Neural crest cell (in vitro differentiated cells): ENCODE measurements at regions not wholly inside any gene's neighbourhood (a gene's known extent, or its start where the extent isn't known, plus 50 kb on each side); places are given as distances from the start of the nearest gene placed in this dataset.

Experiments used
- DNase-seq: peaks from one replicate; pipeline ENCODE4 v3.0.0; 2021; ENCODE audit warnings: low read depth, mixed read lengths, low spot score
- H3K27ac Mint-ChIP-seq: one replicate; pipeline ENCODE4 v1.8.0; 2021; ENCODE audit warnings: mild to moderate bottlenecking, mixed read lengths; ENCODE audit not compliant: unreplicated experiment
- H3K27me3 Mint-ChIP-seq: 2 replicates; pipeline ENCODE4 v1.8.0; 2021; ENCODE audit warnings: low read depth, mild to moderate bottlenecking, mixed read lengths
- H3K36me3 Mint-ChIP-seq: 2 replicates; pipeline ENCODE4 v1.8.0; 2021; ENCODE audit warnings: low read depth, mild to moderate bottlenecking, mixed read lengths
- H3K4me1 Mint-ChIP-seq: 2 replicates; pipeline ENCODE4 v1.8.0; 2021; ENCODE audit warnings: mixed read lengths
- H3K4me3 Mint-ChIP-seq: one replicate; pipeline ENCODE4 v1.8.0; 2021; ENCODE audit warnings: mild to moderate bottlenecking, mixed read lengths
- H3K9me3 Mint-ChIP-seq: 2 replicates; pipeline ENCODE4 v1.8.0; 2021; ENCODE audit warnings: mixed read lengths
- CTCF ChIP-seq: fragments of 200-600 bp; sonication (generic); conservative IDR thresholded peaks from 2 replicates; pipeline ENCODE4 v1.5.0; 2021; ENCODE audit warnings: antibody characterized with exemption, mild to moderate bottlenecking

GRCh38 chr2:129710670-129711495, 268.6 kb upstream of the RAB6C start:
- Mint-ChIP-seq H3K9me3 (no peaks in the 10 kb centered on the region), H3K27ac (no peak overlapping the region), H3K27me3 (no peaks in the 10 kb centered on the region), H3K4me1 (peaks cover 26% of the 10 kb centered on the region), H3K4me3 (no peak overlapping the region), H3K36me3 (no peaks in the 10 kb centered on the region)
- DNase-seq = no peak
- TF ChIP-seq CTCF = no peak

- peaks cover 2% of the 10 kb centered on the region for H3K27me3 Mint-ChIP-seq
- H3K9me3 Mint-ChIP-seq = no peaks in the 10 kb centered on the region
- TF ChIP-seq CTCF = no peak
- no peak overlapping the region for H3K4me3 Mint-ChIP-seq
- peaks cover 26% of the 10 kb centered on the region for H3K4me1 Mint-ChIP-seq
- no peak for DNase-seq
- H3K27ac Mint-ChIP-seq = no peak overlapping the region
- no peaks in the 10 kb centered on the region for H3K36me3 Mint-ChIP-seq
These were observed 267.4 kb upstream of the RAB6C start for GRCh38 chr2:129711816-129712675.

- H3K36me3 Mint-ChIP-seq = no peaks in the 10 kb centered on the region
- no peaks in the 10 kb centered on the region for H3K9me3 Mint-ChIP-seq
- no peak overlapping the region for H3K27ac Mint-ChIP-seq
- no peak for TF ChIP-seq CTCF
- no peak overlapping the region for H3K4me3 Mint-ChIP-seq
- peaks cover 6% of the 10 kb centered on the region for H3K27me3 Mint-ChIP-seq
- peaks cover 26% of the 10 kb centered on the region for H3K4me1 Mint-ChIP-seq
- DNase-seq = no peak
These were observed 266.8 kb upstream of the RAB6C start for GRCh38 chr2:129712676-129712985.

GRCh38 chr2:129713337-129713736, 266.1 kb upstream of the RAB6C start:
- TF ChIP-seq CTCF = no peak
- no peaks in the 10 kb centered on the region for H3K9me3 Mint-ChIP-seq
- no peak overlapping the region for H3K27ac Mint-ChIP-seq
- no peaks in the 10 kb centered on the region for H3K36me3 Mint-ChIP-seq
- peaks cover 31% of the 10 kb centered on the region for H3K4me1 Mint-ChIP-seq
- H3K27me3 Mint-ChIP-seq = peaks cover 9% of the 10 kb centered on the region
- no peak for DNase-seq
- no peak overlapping the region for H3K4me3 Mint-ChIP-seq

GRCh38 chr2:129716781-129717559, 262.5 kb upstream of the RAB6C start:
- no peak for TF ChIP-seq CTCF
- no peaks in the 10 kb centered on the region for H3K9me3 Mint-ChIP-seq
- no peaks in the 10 kb centered on the region for H3K36me3 Mint-ChIP-seq
- H3K27me3 Mint-ChIP-seq = peaks cover 9% of the 10 kb centered on the region
- no peak overlapping the region for H3K27ac Mint-ChIP-seq
- peaks cover 19% of the 10 kb centered on the region for H3K4me1 Mint-ChIP-seq
- no peak overlapping the region for H3K4me3 Mint-ChIP-seq
- no peak for DNase-seq
